HepG2 (cell line): ENCODE measurements at regions not wholly inside any gene's neighbourhood (a gene's known extent, or its start where the extent isn't known, plus 50 kb on each side); places are given as distances from the start of the nearest gene placed in this dataset.

Source experiments
- EZH2 ChIP-seq: conservative IDR thresholded peaks from 2 replicates; pipeline ENCODE4 v1.6.1; 2012; ENCODE audit warnings: mild to moderate bottlenecking, low read depth, low read length, moderate library complexity
- FOXO1 ChIP-seq: sonication (generic); formaldehyde crosslinking; IDR thresholded peaks from 2 replicates; pipeline ENCODE4 v1.4.0; 2020; ENCODE audit warnings: missing genetic modification reagents
- GFI1 ChIP-seq: sonication (generic); formaldehyde crosslinking; IDR thresholded peaks from 2 replicates; pipeline ENCODE4 v1.5.0; 2020; ENCODE audit warnings: missing genetic modification reagents, mild to moderate bottlenecking, borderline replicate concordance
- HNRNPLL ChIP-seq: fragments of 200-400 bp; formaldehyde crosslinking; IDR thresholded peaks from 2 replicates; pipeline ENCODE4 v1.6.1; 2017; ENCODE audit warnings: mild to moderate bottlenecking, low read depth, low read length; ENCODE audit not compliant: poor library complexity, severe bottlenecking
- JDP2 ChIP-seq: sonication (generic); formaldehyde crosslinking; IDR thresholded peaks from 2 replicates; pipeline ENCODE4 v1.8.1; 2022; ENCODE audit warnings: missing genetic modification reagents, borderline replicate concordance
- MTA1 ChIP-seq: sonication (generic); formaldehyde crosslinking; IDR thresholded peaks from 2 replicates; pipeline ENCODE4 v1.4.0; 2020; ENCODE audit warnings: missing genetic modification reagents, mild to moderate bottlenecking, borderline replicate concordance
- NCOA2 ChIP-seq: sonication (generic); formaldehyde crosslinking; IDR thresholded peaks from 2 replicates; pipeline ENCODE4 v1.8.0; 2022; ENCODE audit warnings: inconsistent platforms
- PAF1 ChIP-seq: IDR thresholded peaks from 2 replicates; pipeline ENCODE4 v1.6.1; 2016; ENCODE audit warnings: missing genetic modification reagents, missing compliant biosample characterization
- RFXAP ChIP-seq: sonication (generic); formaldehyde crosslinking; IDR thresholded peaks from 2 replicates; pipeline ENCODE4 v1.4.0; 2020; ENCODE audit warnings: missing genetic modification reagents, borderline replicate concordance
- SCMH1 ChIP-seq: sonication (generic); formaldehyde crosslinking; IDR thresholded peaks from 2 replicates; pipeline ENCODE4 v1.9.0; 2021; ENCODE audit warnings: missing genetic modification reagents, mild to moderate bottlenecking, borderline replicate concordance
- SKI ChIP-seq: fragments of 450-650 bp; IDR thresholded peaks from one replicate; pipeline ENCODE4 v1.6.1; 2018; ENCODE audit warnings: mild to moderate bottlenecking; ENCODE audit not compliant: partially characterized antibody
- SP5 ChIP-seq: IDR thresholded peaks from 2 replicates; pipeline ENCODE4 v1.6.1; 2016; ENCODE audit warnings: low read depth, borderline replicate concordance
- SRF ChIP-seq: IDR thresholded peaks from 2 replicates; pipeline ENCODE4 v1.6.1; 2011; ENCODE audit warnings: mild to moderate bottlenecking, low read depth, low read length, moderate library complexity
- SRY ChIP-seq: sonication (generic); formaldehyde crosslinking; IDR thresholded peaks from 2 replicates; pipeline ENCODE4 v1.8.0; 2022; ENCODE audit warnings: mild to moderate bottlenecking, missing genetic modification reagents
- YY1 ChIP-seq: IDR thresholded peaks from 2 replicates; pipeline ENCODE4 v1.6.1; 2011; ENCODE audit warnings: low read length, low read depth, moderate library complexity, mild to moderate bottlenecking; ENCODE audit not compliant: insufficient read depth, insufficient replicate concordance
- ZFP36L1 ChIP-seq: sonication (generic); formaldehyde crosslinking; IDR thresholded peaks from 2 replicates; pipeline ENCODE4 v1.8.0; 2022; ENCODE audit warnings: mild to moderate bottlenecking, missing genetic modification reagents, moderate library complexity
- ZFP82 ChIP-seq: sonication (generic); formaldehyde crosslinking; IDR thresholded peaks from 2 replicates; pipeline ENCODE4 v1.5.1; 2020; ENCODE audit warnings: mild to moderate bottlenecking, missing genetic modification reagents, borderline replicate concordance
- ZNF329 ChIP-seq: sonication (generic); formaldehyde crosslinking; IDR thresholded peaks from 2 replicates; pipeline ENCODE4 v1.9.0; 2021; ENCODE audit warnings: low read depth, mild to moderate bottlenecking, missing genetic modification reagents
- ZNF557 ChIP-seq: sonication (generic); formaldehyde crosslinking; IDR thresholded peaks from 2 replicates; pipeline ENCODE4 v1.4.0; 2020; ENCODE audit warnings: missing genetic modification reagents
- ZNF605 ChIP-seq: sonication (generic); formaldehyde crosslinking; IDR thresholded peaks from 2 replicates; pipeline ENCODE4 v1.8.0; 2022; ENCODE audit warnings: mild to moderate bottlenecking, missing genetic modification reagents
- ZNF749 ChIP-seq: sonication (generic); formaldehyde crosslinking; IDR thresholded peaks from 2 replicates; pipeline ENCODE4 v1.8.0; 2022; ENCODE audit warnings: mild to moderate bottlenecking, missing genetic modification reagents, moderate library complexity, borderline replicate concordance
- ZNF780A ChIP-seq: sonication (generic); formaldehyde crosslinking; IDR thresholded peaks from 2 replicates; pipeline ENCODE4 v1.8.0; 2022; ENCODE audit warnings: mild to moderate bottlenecking, missing genetic modification reagents, moderate library complexity
- TF ChIP-seq, protein P1 (sequence below): sonication (generic); formaldehyde crosslinking; IDR thresholded peaks from 2 replicates; pipeline ENCODE4 v1.8.0; 2022; ENCODE audit warnings: missing genetic modification reagents, mild to moderate bottlenecking, moderate library complexity, borderline replicate concordance
- TF ChIP-seq, protein P2 (sequence below): IDR thresholded peaks from 2 replicates; pipeline ENCODE4 v1.6.1; 2016; ENCODE audit warnings: mild to moderate bottlenecking, missing biosample characterization, missing genetic modification reagents
- TF ChIP-seq, protein P3 (sequence below): sonication (generic); formaldehyde crosslinking; IDR thresholded peaks from 2 replicates; pipeline ENCODE4 v1.5.1; 2020; ENCODE audit warnings: missing genetic modification reagents, mild to moderate bottlenecking, borderline replicate concordance
- TF ChIP-seq, protein P4 (sequence below): sonication (generic); formaldehyde crosslinking; IDR thresholded peaks from 2 replicates; pipeline ENCODE4 v1.4.0; 2020; ENCODE audit warnings: missing genetic modification reagents

DNA sequence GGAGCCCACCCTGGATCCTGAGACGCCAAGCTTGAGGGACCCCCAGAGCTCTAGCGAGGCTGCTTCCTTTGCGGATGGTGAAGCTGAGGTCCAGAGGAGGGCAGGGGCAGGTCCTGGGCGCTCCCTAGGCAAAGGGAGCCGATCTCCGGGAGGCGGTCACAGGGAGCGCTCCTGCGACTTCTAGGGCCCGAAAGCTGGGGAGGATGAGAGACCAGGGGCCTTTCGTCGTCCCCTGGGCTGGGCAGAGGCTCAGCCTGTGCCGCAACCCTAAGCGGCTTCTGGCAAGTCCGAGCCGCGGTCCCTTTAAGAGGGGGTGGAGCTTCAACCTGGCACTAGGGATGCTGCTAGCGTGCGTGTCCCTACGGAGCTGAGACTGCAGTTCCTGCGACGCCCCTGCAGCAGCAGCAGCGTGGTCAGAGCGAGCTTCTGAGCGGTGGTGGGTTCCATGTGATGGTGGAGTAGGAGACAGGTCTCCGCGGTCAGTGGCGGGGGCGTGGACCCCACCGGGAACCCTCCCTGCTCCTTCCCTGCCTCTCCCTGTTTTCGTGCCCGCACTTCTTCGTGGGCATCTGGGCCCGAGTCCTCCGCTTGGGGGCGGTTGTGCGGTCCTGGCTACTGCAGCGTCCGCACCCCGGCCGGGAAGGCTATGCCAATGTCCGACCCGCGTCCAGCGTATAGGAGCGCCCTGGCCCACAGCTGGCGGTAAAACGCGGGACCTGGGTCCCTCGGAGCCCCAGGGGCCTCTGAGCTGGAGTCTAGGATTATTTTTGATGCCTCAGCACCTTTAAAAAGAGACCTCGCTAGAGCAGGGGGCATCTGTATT, 154.6 kb downstream of the CCDC74A start (continued):
- TF ChIP-seq, protein P1, sequence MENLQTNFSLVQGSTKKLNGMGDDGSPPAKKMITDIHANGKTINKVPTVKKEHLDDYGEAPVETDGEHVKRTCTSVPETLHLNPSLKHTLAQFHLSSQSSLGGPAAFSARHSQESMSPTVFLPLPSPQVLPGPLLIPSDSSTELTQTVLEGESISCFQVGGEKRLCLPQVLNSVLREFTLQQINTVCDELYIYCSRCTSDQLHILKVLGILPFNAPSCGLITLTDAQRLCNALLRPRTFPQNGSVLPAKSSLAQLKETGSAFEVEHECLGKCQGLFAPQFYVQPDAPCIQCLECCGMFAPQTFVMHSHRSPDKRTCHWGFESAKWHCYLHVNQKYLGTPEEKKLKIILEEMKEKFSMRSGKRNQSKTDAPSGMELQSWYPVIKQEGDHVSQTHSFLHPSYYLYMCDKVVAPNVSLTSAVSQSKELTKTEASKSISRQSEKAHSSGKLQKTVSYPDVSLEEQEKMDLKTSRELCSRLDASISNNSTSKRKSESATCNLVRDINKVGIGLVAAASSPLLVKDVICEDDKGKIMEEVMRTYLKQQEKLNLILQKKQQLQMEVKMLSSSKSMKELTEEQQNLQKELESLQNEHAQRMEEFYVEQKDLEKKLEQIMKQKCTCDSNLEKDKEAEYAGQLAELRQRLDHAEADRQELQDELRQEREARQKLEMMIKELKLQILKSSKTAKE (CRISPR knock-in tag) = no peak
- TF ChIP-seq ZFP36L1 (CRISPR knock-in tag) = peak; percentile 90
- no peak; the same call in none of the 2 replicates for TF ChIP-seq ZNF749 (CRISPR knock-in tag)
- peak; percentile 50; the same call in 1 of the 2 replicates for TF ChIP-seq GFI1 (CRISPR knock-in tag)
- no peak for TF ChIP-seq EZH2
- no peak for TF ChIP-seq JDP2 (CRISPR knock-in tag)
- TF ChIP-seq RFXAP = peak; percentile 90; the same call in 1 of the 2 replicates
- TF ChIP-seq, protein P2, sequence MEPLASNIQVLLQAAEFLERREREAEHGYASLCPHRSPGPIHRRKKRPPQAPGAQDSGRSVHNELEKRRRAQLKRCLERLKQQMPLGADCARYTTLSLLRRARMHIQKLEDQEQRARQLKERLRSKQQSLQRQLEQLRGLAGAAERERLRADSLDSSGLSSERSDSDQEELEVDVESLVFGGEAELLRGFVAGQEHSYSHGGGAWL (CRISPR knock-in tag) = peak; percentile 86
- no peak for TF ChIP-seq YY1
- TF ChIP-seq, protein P3, sequence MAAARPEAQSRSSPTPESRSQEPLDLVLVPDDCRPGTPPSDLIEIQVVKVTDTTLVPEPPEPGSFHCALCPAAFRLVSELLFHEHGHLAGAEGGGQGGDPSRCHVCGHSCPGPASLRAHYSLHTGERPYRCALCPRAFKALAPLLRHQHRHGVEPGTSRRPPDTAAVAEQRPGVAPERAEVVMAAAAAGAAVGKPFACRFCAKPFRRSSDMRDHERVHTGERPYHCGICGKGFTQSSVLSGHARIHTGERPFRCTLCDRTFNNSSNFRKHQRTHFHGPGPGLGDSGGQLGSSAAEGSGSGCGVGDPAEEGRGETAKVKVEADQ (CRISPR knock-in tag) = peak; percentile 50; the same call in 1 of the 2 replicates
- TF ChIP-seq MTA1 (CRISPR knock-in tag) = peak; percentile 66; the same call in 1 of the 2 replicates
- TF ChIP-seq, protein P4, sequence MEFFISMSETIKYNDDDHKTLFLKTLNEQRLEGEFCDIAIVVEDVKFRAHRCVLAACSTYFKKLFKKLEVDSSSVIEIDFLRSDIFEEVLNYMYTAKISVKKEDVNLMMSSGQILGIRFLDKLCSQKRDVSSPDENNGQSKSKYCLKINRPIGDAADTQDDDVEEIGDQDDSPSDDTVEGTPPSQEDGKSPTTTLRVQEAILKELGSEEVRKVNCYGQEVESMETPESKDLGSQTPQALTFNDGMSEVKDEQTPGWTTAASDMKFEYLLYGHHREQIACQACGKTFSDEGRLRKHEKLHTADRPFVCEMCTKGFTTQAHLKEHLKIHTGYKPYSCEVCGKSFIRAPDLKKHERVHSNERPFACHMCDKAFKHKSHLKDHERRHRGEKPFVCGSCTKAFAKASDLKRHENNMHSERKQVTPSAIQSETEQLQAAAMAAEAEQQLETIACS (CRISPR knock-in tag) = 0 out of 2 replicates have a peak, but pooled peaks have one; percentile 36
- TF ChIP-seq ZNF329 (CRISPR knock-in tag) = peak; percentile 66
- TF ChIP-seq SCMH1 (CRISPR knock-in tag) = no peak
- TF ChIP-seq PAF1 (CRISPR knock-in tag) = no peak
- peak; percentile 82 for TF ChIP-seq ZNF557
- no peak for TF ChIP-seq SKI
- peak; percentile 61; the same call in 1 of the 2 replicates for TF ChIP-seq SRY (CRISPR knock-in tag)
- peak; percentile 54 for TF ChIP-seq NCOA2 (CRISPR knock-in tag)
- peak; percentile 46; the same call in 1 of the 2 replicates for TF ChIP-seq SP5 (CRISPR knock-in tag)
- peak; percentile 79 for TF ChIP-seq HNRNPLL
- peak; percentile 73; the same call in 1 of the 2 replicates for TF ChIP-seq ZFP82
- TF ChIP-seq SRF = no peak
- TF ChIP-seq FOXO1 (CRISPR knock-in tag) = peak; percentile 60; the same call in 1 of the 2 replicates
- no peak for TF ChIP-seq ZNF780A
- peak; percentile 48; the same call in 1 of the 2 replicates for TF ChIP-seq ZNF605 (CRISPR knock-in tag)
